ENCODE measurements at regions not wholly inside any gene's neighbourhood (a gene's known extent, or its start where the extent isn't known, plus 50 kb on each side); places are given as distances from the start of the nearest gene placed in this dataset.

DNA sequence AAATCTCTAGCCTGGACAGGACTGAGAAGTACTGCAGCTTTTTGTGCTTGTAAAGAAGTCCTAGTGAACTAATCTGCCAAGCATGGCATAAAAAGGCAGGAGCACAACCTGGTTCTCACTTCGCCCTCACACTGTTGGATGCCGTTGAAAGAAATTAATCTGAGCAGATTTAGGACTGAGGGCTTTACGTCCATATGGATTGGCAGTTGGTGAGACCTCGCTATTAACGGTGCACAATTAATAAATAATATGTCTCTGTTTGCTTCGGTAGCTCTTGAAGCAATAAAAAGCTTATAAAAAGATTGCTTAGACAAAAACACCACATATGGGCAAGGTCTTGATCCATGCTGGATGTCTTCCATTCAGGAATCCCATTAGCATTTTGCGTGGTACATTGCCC is 185.6 kb upstream of the EPHA7 start:
- no peak for DNase-seq

DNA sequence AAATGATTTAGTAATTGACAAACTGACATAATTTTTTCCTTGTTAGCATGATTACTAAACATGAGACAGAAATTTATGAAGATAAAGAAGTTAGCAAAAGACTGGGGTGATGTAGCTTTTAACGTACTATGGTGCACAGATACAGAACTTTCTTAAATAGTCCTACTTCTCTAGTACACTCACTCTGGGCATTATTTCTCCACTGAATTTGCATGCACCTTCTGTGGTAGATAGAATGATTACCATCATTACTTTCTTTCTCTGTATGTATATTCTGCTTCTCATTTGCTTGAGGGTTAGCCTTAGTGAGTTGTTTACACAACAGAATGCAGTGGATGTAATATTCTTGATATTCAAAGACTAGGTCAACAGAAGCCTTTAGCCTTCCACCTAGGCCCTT is 173.1 kb upstream of the EPHA7 start:
- DNase-seq, result no peak

DNA sequence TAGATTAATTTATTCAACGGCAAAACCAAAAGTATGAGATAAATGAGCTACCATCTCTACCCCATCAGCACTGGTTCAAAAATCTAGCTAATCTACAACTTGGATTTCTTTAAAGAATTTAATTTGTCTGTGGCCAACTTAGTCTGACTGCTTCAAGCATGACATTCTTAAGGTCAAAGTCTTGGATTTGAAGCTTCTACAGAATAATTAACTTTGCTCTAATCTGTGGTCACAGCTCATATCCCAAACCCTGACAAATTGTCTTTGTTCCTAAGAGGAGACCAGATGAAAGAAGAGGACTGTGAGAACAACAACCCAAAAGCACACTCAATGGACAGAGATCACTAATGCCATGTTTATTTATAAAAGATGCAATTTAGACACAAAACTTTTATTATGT is 166.9 kb upstream of the EPHA7 start:
- DNase-seq, result no peak

DNA sequence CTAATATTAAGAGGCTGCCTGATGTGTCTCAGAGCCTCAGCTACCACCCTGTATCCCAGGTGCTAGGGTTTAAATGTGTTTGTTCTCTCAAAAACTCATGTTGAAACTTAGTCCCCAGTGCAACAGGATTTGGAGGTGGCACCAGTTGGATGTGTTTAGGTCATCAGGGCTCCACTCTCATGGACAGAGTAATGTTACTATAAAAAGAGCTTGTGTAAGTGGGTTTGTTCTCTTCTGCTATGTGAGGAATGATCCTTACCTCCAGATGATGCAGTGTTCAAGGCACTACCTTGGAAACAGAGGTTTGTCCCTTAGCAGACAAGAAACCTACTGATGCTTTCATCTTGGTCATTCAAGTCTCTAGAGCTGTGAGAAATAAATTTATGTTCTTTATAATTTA is 164.9 kb upstream of the EPHA7 start:
- no peak for DNase-seq

DNA sequence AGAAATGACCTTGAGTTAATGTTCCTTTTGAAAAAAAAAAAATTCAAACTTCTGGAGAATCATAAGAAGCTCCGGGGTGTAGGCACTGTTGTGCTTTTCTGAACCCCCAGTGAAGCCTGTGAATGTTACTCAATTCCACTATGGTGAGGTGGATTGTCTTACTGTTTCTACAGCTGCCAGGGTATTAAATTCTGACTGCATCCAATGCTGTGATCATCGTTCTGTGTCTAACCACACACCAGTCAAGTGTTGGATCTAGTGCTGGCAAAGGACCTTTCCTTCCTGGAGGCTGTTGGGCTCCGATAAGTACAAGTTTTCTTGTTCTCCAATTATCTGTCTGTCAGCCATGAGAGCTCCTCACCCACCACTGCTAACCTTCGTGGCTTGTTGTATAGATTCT is 162.0 kb upstream of the EPHA7 start:
- DNase-seq, result peak; percentile 86

DNA sequence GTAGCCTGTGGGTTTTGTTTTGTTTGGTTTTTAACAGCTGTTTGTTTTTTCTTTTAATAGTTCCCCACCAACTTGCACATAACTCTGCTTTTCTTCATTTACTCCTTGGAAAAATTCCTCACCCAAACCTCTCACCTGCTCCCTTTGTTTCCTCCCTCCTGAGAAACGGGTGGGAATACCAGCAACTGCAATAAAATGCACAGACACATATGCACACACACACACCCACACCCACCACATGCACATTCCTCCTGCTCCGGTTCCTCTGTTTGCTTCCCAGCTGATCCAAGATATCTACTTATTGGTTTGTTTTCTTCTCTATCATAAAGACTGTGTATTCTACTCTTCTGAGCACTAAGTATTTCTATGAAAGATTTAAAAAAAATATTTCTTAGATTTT is 161.1 kb upstream of the EPHA7 start:
- no peak for DNase-seq

DNA sequence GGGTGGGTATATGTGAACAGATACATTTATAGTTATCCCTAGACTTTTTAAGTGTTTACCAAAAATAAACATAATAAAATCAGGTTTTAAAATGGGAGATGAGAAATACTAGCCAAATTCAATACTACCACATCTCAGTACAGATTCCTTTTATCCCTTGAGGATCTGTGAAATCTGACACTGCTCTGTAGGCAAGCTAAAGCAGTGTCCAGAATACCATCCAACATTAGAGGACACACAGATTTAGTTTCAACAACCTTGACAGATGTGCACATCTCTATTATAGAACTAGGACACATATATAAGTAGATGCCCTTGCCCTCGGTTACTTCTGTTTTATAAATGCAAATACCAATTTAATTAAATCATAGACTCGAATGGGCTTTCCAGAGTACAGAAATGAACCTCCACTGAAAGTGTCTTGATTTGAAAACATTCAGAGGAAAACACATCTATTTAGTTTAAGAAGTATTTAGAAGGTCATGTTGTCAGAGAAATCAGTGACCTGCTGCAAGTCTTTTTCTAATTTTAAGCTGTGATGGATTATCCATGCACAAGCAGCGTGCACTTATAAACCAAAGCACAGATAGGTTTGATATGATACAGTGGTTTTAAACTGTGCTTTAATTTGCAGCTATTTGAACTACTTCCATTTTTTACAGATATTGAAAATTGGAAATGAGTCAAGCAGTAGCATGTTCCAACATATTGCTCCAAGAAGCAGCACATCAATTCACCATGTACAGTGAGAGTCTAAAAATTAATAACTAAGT is 156.3 kb upstream of the EPHA7 start:
- DNase-seq, result peak; percentile 4

DNA sequence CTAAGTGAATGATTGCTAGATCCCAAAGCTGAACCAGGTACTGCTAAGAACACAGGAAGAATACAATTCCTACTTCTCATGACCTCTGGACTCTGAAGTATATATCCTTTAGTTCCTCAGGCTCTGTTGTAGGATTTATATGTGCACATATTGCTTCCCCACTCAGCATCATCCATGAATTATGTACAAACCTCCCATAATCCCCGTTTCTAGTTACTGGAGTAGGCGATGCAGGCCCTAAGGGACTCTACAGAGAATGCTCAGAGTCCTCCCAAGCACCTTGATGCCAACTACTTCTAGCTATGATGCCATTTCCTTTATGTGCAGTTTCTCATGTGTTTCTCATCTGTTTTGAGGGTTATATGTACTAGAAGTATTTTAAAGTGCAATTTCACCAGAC is 154.9 kb upstream of the EPHA7 start:
- DNase-seq, result no peak

DNA sequence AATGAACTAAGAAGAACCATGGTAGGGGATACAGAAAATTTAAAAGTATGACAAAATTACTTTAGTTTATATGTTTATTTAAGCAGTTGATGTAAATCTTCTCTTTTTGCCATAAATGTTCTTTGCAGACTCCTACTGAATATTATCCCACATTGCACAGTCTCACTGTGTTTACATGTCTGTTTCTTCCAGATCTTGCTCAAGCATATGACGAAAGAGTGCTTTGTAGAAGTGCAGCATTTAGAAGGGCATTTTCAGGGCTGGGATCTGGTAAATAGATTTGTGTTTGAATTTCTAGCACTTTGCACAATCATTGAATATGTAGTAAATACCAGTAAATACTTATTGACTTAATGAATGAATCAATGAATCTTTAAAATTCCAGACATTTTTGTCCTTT is 152.0 kb upstream of the EPHA7 start:
- no peak for DNase-seq

DNA sequence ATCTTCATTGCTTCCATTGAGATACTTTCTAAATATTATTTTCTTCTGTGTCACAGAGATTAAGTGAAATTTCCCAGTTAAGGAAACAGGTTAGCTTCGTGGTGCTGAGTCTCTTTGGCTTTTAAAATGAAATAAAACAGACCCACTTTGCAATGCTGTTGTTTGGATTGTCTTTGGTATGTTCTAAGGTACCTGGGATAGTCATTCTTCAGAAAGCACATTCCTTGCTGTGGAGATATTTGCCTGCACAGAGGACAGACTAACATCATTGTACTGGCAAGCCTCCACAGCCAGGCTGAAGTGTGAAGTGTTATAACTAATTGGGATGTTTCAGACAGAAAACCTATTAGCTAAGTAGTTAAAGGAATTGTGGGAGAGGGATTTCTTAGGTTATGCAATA is 148.8 kb upstream of the EPHA7 start:
- DNase-seq, result no peak

DNA sequence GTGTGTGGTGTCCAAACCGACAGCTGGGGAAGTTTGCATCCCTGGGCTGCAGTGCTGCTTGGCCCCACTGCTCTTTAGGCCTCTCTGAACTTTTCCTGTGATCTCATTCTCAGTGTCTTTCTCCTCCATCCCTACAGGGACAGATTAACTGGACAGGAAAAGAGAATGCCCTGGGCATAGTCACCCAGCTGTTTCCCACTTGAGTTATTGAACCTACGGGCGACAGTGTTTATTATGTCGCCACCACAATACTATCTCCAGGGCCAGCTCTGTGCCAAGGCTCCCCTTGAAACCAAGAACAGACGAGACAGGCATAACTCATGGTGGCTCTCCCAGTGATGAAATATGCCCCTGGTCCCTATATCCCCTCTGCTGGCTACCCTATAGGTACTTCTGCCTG is 147.8 kb upstream of the EPHA7 start:
- DNase-seq, result no peak

DNA sequence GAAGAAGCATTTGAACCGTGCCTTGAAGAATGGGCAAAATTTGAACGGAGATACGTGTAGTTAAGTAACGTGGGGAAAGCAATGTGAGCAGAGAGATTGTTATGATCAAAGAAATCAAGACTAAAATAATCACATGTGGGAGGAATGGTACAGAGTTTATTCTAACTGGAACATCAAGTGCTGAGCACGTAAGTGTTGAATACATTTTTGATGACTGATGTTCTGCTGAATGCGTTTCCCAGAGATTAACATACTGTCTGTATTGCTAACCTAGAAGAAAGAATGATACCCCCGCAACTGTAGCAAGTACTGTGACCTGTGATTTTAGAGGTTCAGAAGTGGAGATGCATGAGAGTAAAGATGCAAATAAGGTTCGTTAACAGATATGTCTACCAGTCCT is 146.9 kb upstream of the EPHA7 start:
- DNase-seq, result no peak

DNA sequence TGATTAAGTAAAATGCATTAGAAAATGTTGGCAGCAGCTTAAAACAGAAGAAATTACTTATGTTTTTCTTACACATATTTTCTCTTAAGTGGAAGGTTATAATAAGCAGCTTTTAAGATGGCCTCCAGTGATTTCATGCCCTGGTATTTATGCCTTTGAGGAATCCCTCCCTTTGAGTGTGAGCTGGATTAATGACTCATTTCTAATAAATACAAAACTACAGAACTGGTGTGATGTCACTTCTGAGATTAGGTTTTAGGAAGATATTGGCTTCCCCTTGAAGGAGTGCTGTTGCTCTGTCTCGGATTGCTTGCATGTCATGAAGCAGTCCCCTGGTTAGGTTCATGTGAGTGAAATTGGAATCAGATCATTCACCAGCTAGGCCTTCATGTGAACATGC is 143.2 kb upstream of the EPHA7 start:
- no peak for DNase-seq

DNA sequence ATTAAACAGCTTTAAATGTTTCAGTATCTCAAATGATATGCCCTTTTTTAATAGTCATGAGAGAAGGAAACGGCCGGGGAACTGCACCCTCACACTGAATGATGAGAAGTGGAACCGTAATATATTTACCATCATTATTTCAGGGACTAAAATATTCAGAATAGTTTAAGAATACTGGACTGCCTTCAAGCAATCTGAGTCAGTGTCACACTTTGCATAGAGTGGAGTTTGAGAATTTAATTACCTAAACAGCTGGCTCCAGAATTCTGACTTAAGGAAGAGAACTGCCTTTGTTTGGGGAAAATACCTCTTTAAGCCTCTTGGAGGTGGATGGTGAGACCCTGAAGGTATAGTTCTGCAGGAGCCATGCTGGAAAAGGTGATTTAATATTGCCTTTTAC is 135.9 kb upstream of the EPHA7 start:
- no peak for DNase-seq

DNA sequence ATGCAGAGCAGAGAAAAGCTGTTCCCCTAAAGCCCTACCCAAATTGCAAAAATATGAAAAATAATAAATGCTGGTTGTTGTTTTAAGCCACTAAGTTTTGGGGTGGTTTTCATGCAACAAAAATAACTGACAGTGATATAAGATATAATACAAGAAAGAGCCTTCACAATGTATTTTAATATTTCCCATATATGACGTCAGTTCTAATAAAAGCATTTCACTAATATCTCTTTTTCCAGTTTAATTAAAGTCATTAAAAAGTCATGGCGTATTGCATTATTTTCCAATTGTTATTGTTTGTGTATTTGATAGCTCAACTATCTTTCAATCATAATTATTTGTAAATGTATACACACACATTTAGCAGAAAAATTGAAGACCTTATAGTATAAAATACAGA is 134.7 kb upstream of the EPHA7 start:
- DNase-seq, result no peak

DNA sequence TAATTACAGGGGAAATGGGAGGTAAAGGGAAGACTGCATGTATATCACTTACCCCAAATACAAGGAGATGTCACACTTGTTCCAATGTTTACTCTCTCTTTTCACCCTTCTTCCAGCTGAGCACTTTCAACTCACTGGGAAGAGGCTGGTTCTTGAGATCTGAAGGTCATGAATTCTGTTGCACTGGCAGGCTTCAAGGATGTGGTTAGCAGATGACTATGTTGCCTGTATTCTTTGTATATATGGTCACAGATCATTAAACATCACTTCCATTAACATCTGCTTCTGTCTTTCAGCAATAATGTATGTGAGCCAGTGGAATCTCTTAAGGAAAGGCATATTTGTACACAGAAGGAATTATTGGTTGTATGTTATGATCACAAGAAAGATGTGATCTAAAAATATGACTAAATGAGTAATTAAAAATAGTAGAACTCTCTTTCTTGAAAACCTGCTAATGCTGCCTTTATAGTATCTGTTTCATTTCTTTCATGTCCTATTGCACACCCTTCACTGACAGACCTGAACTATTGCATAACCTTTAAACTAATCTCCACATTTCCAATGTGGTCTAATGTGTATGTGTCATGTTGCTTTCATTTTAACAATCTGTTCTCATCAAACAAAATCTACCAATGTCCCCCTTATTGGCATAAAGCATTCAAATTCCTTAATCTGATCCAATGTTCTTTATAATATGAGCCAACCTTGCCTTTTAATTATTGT is 131.4 kb upstream of the EPHA7 start:
- DNase-seq, result peak; percentile 55

DNA sequence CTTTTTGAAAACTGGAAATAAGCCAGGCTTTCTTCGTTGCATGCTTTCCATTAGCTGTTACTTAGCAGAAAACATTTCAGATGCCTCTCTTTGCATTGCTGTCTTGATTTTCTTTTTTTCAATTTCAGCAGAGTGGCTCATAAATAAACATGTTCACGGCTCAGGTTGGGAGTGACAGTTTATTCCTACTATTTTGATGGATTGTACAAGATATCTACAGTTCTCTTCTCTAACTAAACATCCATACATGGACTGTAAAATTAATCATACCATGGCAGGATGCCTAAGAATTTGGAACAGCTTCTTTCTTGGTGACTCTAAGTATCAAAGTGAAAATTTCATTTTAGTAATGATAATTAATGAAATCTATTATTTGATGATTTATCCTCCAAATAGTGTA is 130.5 kb upstream of the EPHA7 start:
- DNase-seq, result no peak

DNA sequence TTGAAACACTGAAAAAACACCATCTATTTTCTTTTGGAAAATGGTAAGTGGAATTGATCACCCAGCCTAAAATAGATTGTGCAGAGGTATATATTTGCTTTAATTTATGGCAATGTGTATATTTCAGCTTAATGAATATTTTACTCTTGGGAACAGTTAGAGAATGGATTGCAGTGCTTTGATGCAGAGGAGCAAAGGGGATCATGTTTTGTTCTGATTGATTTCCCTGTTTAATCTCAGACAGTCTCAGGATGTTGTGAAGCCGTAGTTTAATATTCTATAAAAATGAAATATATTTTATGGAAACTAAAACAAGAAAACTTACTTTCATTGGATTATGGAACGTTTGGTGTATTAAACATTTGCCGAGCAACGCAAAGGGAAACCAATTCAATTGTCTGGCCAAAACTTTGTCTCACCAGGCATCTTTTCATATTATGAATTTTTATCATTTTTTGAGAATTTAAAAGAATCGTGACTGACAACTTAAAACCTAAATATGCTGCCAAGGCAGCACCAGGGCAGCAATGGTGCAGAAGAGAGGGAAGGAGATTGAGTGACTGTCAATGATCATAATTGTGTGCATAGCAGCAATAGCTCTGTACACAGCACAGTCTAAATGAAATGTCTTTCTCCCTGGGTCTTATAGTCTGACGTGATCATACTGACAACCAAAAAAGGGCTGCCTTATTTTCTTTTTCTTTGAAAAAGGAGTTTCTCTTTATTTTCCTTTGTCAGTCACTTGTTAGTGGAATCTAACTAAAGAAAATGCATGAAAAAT is 105.5 kb upstream of the EPHA7 start:
- DNase-seq, result no peak

DNA sequence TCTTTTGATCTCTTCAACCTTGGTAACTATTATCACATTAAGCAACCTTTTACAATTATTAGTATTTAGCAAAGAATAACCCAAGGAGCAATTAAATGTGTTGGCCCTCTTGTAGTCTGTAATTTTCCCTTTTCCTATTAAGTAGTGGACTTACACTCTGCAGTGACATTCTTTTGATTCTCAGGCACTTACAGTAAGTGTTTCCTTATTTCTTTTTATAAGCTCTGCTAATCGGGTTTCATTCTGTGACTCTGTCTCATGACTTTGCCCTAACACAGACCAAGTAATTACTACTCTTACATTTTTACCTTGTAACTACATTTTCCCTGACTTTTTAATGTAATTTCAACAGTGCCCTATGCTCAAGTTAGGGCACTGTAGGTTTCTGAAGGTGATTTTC is 104.0 kb upstream of the EPHA7 start:
- DNase-seq, result no peak

DNA sequence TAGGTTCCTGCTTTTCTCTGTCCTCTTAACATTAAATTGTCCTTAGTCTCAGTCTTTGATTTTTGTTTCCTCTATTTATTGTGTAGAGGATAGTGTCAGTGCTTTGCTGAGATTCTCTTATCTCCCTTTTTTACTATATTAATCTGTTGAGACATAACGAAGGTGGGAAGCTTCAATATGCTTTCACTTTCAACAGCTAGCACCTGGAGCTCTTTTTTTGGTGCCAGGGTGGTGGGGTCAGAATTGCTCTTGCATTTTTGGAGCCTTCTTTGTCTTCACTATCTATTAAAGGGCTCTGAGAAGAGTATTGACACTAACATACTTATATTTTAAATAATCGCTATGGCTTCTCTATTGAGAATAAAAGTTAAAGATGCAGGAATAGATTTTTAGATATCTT is 97.1 kb upstream of the EPHA7 start:
- no peak for DNase-seq

DNA sequence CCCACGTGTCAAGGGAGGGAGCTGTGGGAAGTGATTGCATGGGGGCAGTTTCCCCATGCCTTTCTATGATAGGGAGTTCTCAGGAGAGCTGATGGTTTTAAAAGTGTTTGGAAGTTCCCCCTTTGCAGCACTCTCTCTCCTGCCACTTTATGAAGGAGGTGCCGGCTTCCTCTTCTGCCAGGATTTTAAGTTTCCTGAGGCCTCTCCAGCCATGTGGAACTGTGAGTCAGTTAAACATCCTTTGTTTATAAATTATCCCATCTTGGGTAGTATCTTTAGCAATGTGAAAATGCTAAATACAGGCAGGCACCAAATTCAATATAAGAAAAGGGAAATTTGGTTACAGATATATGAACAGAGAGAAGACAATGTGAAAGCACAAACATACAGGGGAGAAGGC is 96.4 kb upstream of the EPHA7 start:
- no peak for DNase-seq

DNA sequence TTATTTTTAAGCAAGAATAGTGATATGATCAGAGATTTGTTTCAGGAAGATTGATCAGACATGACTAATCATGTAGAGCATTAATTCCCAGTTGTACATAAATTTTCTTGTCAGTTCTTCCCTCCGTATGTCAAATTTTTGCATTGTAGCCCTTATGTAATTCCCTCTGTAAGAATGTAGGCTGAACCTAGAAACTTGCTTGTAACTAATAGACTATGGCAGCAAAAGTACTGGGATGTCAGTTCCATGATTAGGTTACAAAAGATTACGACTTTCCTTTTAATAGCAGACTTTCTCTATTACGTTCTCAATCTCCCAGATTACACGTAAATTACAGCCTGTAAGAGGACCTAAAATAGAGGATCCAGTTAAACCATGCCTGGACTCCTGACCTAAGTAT is 79.4 kb upstream of the EPHA7 start:
- DNase-seq, result no peak

DNA sequence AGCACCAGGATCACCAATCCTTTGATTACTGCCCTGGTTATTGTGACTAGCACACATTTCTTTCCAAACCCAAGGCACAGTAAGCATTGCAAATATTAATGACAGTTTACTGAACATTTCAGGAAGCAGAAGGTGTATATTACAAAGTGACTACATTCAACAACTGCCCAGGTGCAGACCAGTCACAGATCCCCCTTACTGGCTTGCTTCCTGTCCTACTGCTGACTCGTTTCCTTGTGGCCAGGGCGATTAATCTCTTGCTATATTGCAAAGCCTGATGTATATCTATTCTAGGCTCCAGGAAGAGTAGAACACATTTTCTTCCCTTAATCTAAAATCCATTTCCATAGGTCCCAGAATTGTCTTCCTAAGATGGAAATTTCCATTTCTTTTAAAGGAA is 77.2 kb upstream of the EPHA7 start:
- no peak for DNase-seq

DNA sequence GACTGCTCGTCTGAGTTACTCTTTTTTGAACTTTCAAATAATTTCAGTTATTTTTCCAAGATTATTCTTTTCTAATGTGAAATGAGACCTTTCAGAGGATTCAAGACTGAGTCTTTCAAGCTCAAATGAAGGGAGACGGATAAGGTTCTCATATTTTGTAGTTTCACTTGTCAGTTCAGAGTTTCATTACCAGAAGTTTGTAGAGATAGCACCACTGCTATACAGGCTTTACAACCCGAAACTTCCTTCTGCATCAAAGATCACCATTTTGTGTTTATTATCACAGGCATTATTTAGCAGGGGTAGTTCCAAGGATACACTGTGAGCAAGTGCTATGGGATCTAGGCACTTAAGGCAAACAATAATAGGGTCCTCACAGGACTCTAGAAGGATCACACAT is 74.7 kb upstream of the EPHA7 start:
- no peak for DNase-seq
